Stimulated activated naive B cell treated with anti-CD40 and anti-IgM and Interleukin-4, amounts not matched to agents 10 μg/mL and 1 μg/mL and 100 μg/mL, for 72 hours (primary cell): ENCODE measurements at regions not wholly inside any gene's neighbourhood (a gene's known extent, or its start where the extent isn't known, plus 50 kb on each side); places are given as distances from the start of the nearest gene placed in this dataset.
"Not testable (repeated sequence)": the region's sequence is repeated elsewhere in the genome, so short reads cannot be mapped to it uniquely, and the experiment has no call there.

Experiments
- ATAC-seq, 2 donors: fragments of 150-1000 bp; cut with Tn5 transposase; replicated peaks; 2 replicates each; pipeline ENCODE4 v1.10.0; 2021; ENCODE audit warnings: moderate library complexity in 1 of 2
- DNase-seq: peaks from one replicate; pipeline ENCODE4 v3.0.0; 2021
- H3K27ac Mint-ChIP-seq: one replicate; pipeline ENCODE4 v1.8.0; 2022; ENCODE audit warnings: mild to moderate bottlenecking, mixed read lengths
- H3K27me3 Mint-ChIP-seq, 2 donors: one replicate each; pipeline ENCODE4 v1.8.0; 2022; ENCODE audit warnings: mixed read lengths in 2 of 2
- H3K36me3 Mint-ChIP-seq, 2 donors: one replicate each; pipeline ENCODE4 v1.8.0; 2022; ENCODE audit warnings: mixed read lengths in 2 of 2, mild to moderate bottlenecking in 1 of 2
- H3K4me1 Mint-ChIP-seq, 2 donors: one replicate each; pipeline ENCODE4 v1.8.0; 2022; ENCODE audit warnings: mixed read lengths in 2 of 2, mild to moderate bottlenecking in 1 of 2
- H3K4me3 Mint-ChIP-seq, 2 donors: one replicate each; pipeline ENCODE4 v1.8.0; 2022; ENCODE audit warnings: mild to moderate bottlenecking in 2 of 2, mixed read lengths in 2 of 2, moderate library complexity in 1 of 2
- H3K9me3 Mint-ChIP-seq, 2 donors: one replicate each; pipeline ENCODE4 v1.8.0; 2022; ENCODE audit warnings: mixed read lengths in 2 of 2, mild to moderate bottlenecking in 1 of 2

GRCh38 chr2:41020358-41020757 is 568.5 kb upstream of the SLC8A1 start:
- DNase-seq = no peak
- no peak for ATAC-seq
- H3K4me1 Mint-ChIP-seq = no peaks in the 10 kb centered on the region
- H3K4me3 Mint-ChIP-seq = no peak overlapping the region
- H3K36me3 Mint-ChIP-seq = no peaks in the 10 kb centered on the region
- H3K9me3 Mint-ChIP-seq = no peaks in the 10 kb centered on the region
- H3K27ac Mint-ChIP-seq = no peak overlapping the region
- no peaks in the 10 kb centered on the region for H3K27me3 Mint-ChIP-seq

GRCh38 chr2:41024816-41025215 is 572.9 kb upstream of the SLC8A1 start:
- no peaks in the 10 kb centered on the region for H3K36me3 Mint-ChIP-seq
- DNase-seq = no peak
- no peaks in the 10 kb centered on the region for H3K9me3 Mint-ChIP-seq
- H3K4me1 Mint-ChIP-seq = no peaks in the 10 kb centered on the region
- H3K27ac Mint-ChIP-seq = no peak overlapping the region
- no peak for ATAC-seq
- H3K4me3 Mint-ChIP-seq = no peak overlapping the region
- H3K27me3 Mint-ChIP-seq = no peaks in the 10 kb centered on the region

- ATAC-seq (peak; percentile 81 to 90), DNase-seq (no peak)
- H3K36me3 Mint-ChIP-seq = no peaks in the 10 kb centered on the region
- H3K4me3 Mint-ChIP-seq = no peak overlapping the region
- H3K27ac Mint-ChIP-seq = peak overlapping the region; percentile 14
- H3K9me3 Mint-ChIP-seq = peaks cover 5% of the 10 kb centered on the region in 2 donors
- H3K27me3 Mint-ChIP-seq = no peaks in the 10 kb centered on the region
- H3K4me1 Mint-ChIP-seq = no peaks in the 10 kb centered on the region
Measured at GRCh38 chr2:41026613-41027012, 574.7 kb upstream of the SLC8A1 start.

GRCh38 chr2:41027095-41027494 is 575.2 kb upstream of the SLC8A1 start:
- H3K27ac Mint-ChIP-seq = no peak overlapping the region
- H3K36me3 Mint-ChIP-seq = no peaks in the 10 kb centered on the region
- no peaks in the 10 kb centered on the region for H3K27me3 Mint-ChIP-seq
- no peak for DNase-seq
- H3K4me1 Mint-ChIP-seq = no peaks in the 10 kb centered on the region
- no peak for ATAC-seq
- H3K4me3 Mint-ChIP-seq = no peak overlapping the region
- H3K9me3 Mint-ChIP-seq = peaks cover 5% of the 10 kb centered on the region in 2 donors

- Mint-ChIP-seq H3K36me3 (no peaks in the 10 kb centered on the region), H3K9me3 (peaks cover 5% of the 10 kb centered on the region in 2 donors), H3K4me1 (no peaks in the 10 kb centered on the region), H3K4me3 (no peak overlapping the region), H3K27ac (no peak overlapping the region), H3K27me3 (no peaks in the 10 kb centered on the region)
- ATAC-seq = no peak
- DNase-seq = no peak
Measured at GRCh38 chr2:41031282-41031681, 579.4 kb upstream of the SLC8A1 start.

GRCh38 chr2:41032715-41033114 is 580.8 kb upstream of the SLC8A1 start:
- peaks cover 5% of the 10 kb centered on the region in 2 donors for H3K9me3 Mint-ChIP-seq
- no peaks in the 10 kb centered on the region for H3K27me3 Mint-ChIP-seq
- DNase-seq = no peak
- no peaks in the 10 kb centered on the region for H3K4me1 Mint-ChIP-seq
- no peak overlapping the region for H3K4me3 Mint-ChIP-seq
- no peaks in the 10 kb centered on the region for H3K36me3 Mint-ChIP-seq
- no peak overlapping the region for H3K27ac Mint-ChIP-seq
- ATAC-seq = no peak

- H3K27ac Mint-ChIP-seq = no peak overlapping the region
- ATAC-seq (no peak), DNase-seq (no peak)
Measured at GRCh38 chr2:41033127-41033526, 581.2 kb upstream of the SLC8A1 start.

GRCh38 chr2:41038408-41038807 is 586.5 kb upstream of the SLC8A1 start:
- ATAC-seq = no peak
- Mint-ChIP-seq H3K4me1 (no peaks in the 10 kb centered on the region), H3K27ac (no peak overlapping the region), H3K9me3 (no peaks in the 10 kb centered on the region), H3K36me3 (no peaks in the 10 kb centered on the region), H3K4me3 (no peak overlapping the region), H3K27me3 (no peaks in the 10 kb centered on the region)
- no peak for DNase-seq

More at GRCh38 chr2:41033127-41033526, 581.2 kb upstream of the SLC8A1 start:
- H3K4me3 Mint-ChIP-seq = no peak overlapping the region
- no peaks in the 10 kb centered on the region for H3K4me1 Mint-ChIP-seq
- peaks cover 5% of the 10 kb centered on the region in 2 donors for H3K9me3 Mint-ChIP-seq
- H3K36me3 Mint-ChIP-seq = no peaks in the 10 kb centered on the region
- H3K27me3 Mint-ChIP-seq = no peaks in the 10 kb centered on the region

GRCh38 chr2:41039750-41040149 is 587.9 kb upstream of the SLC8A1 start:
- H3K4me3 Mint-ChIP-seq, ATAC-seq, H3K27ac Mint-ChIP-seq, H3K4me1 Mint-ChIP-seq, H3K9me3 Mint-ChIP-seq, DNase-seq, H3K36me3 Mint-ChIP-seq, H3K27me3 Mint-ChIP-seq: not testable (repeated sequence)

GRCh38 chr2:41040782-41041520 is 589.1 kb upstream of the SLC8A1 start:
- DNase-seq = no peak
- no peak overlapping the region for H3K4me3 Mint-ChIP-seq
- no peaks in the 10 kb centered on the region for H3K4me1 Mint-ChIP-seq
- no peaks in the 10 kb centered on the region for H3K27me3 Mint-ChIP-seq
- H3K27ac Mint-ChIP-seq = no peak overlapping the region
- no peaks in the 10 kb centered on the region for H3K9me3 Mint-ChIP-seq
- no peaks in the 10 kb centered on the region for H3K36me3 Mint-ChIP-seq
- no peak for ATAC-seq

- Mint-ChIP-seq H3K4me3 (no peak overlapping the region), H3K27ac (no peak overlapping the region), H3K9me3 (no peaks in the 10 kb centered on the region), H3K36me3 (no peaks in the 10 kb centered on the region), H3K27me3 (no peaks in the 10 kb centered on the region), H3K4me1 (no peaks in the 10 kb centered on the region)
- ATAC-seq = no peak
- DNase-seq = no peak
Measured at GRCh38 chr2:41042343-41042742, 590.5 kb upstream of the SLC8A1 start.

GRCh38 chr2:41061356-41061755 is 609.5 kb upstream of the SLC8A1 start:
- DNase-seq (no peak), ATAC-seq (no peak)
- H3K36me3 Mint-ChIP-seq = no peaks in the 10 kb centered on the region
- no peak overlapping the region for H3K27ac Mint-ChIP-seq
- H3K9me3 Mint-ChIP-seq = no peaks in the 10 kb centered on the region
- H3K27me3 Mint-ChIP-seq = no peaks in the 10 kb centered on the region
- H3K4me3 Mint-ChIP-seq = no peak overlapping the region
- no peaks in the 10 kb centered on the region for H3K4me1 Mint-ChIP-seq

GRCh38 chr2:41062336-41062735 is 610.4 kb upstream of the SLC8A1 start:
- H3K4me1 Mint-ChIP-seq = no peaks in the 10 kb centered on the region
- no peak overlapping the region for H3K27ac Mint-ChIP-seq
- DNase-seq = no peak
- H3K9me3 Mint-ChIP-seq = no peaks in the 10 kb centered on the region
- no peak for ATAC-seq
- H3K4me3 Mint-ChIP-seq = no peak overlapping the region
- H3K27me3 Mint-ChIP-seq = no peaks in the 10 kb centered on the region
- H3K36me3 Mint-ChIP-seq = no peaks in the 10 kb centered on the region

GRCh38 chr2:41066168-41066567 is 614.3 kb upstream of the SLC8A1 start:
- Mint-ChIP-seq H3K27me3 (no peaks in the 10 kb centered on the region), H3K4me3 (no peak overlapping the region), H3K27ac (no peak overlapping the region), H3K36me3 (no peaks in the 10 kb centered on the region), H3K9me3 (no peaks in the 10 kb centered on the region), H3K4me1 (no peaks in the 10 kb centered on the region)
- no peak for ATAC-seq
- DNase-seq = no peak

GRCh38 chr2:41068740-41069139 is 616.9 kb upstream of the SLC8A1 start:
- no peak overlapping the region for H3K27ac Mint-ChIP-seq
- ATAC-seq = no peak
- H3K9me3 Mint-ChIP-seq = no peaks in the 10 kb centered on the region
- H3K4me1 Mint-ChIP-seq = no peaks in the 10 kb centered on the region
- no peaks in the 10 kb centered on the region for H3K27me3 Mint-ChIP-seq
- no peak overlapping the region for H3K4me3 Mint-ChIP-seq
- DNase-seq = no peak
- H3K36me3 Mint-ChIP-seq = no peaks in the 10 kb centered on the region

GRCh38 chr2:41078341-41078740 is 626.5 kb upstream of the SLC8A1 start:
- Mint-ChIP-seq H3K4me1 (no peaks in the 10 kb centered on the region), H3K4me3 (no peak overlapping the region)
- ATAC-seq = no peak

More at GRCh38 chr2:41078341-41078740, 626.5 kb upstream of the SLC8A1 start:
- no peak overlapping the region for H3K27ac Mint-ChIP-seq
- H3K27me3 Mint-ChIP-seq = no peaks in the 10 kb centered on the region
- no peaks in the 10 kb centered on the region for H3K9me3 Mint-ChIP-seq
- H3K36me3 Mint-ChIP-seq = no peaks in the 10 kb centered on the region
- DNase-seq = no peak
